ENCODE measurements at regions not wholly inside any gene's neighbourhood (a gene's known extent, or its start where the extent isn't known, plus 50 kb on each side); places are given as distances from the start of the nearest gene placed in this dataset.

DNA sequence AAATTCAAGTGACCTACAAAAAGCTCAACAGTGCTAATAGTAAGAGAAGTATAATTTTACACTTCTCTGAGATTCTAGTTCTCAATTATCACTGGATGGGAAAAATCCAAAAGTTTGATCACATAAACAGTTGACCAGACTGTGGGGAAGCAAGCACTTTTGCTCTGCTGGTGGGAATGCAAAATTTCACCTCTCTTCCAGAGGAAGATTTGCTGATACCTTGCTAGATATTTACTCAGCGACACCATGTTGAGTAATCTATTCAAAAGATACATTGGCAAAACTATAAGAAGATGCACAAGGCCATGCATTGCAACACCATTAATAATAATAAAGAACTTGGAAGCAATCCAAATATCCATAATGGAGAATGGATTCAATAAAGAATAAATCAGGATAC is 204.4 kb downstream of the MREG start:
- Histone ChIP-seq H3K79me2 (ENCODE audit: insufficient read depth, low read length) (no peaks in the 10 kb centered on the region), H3K9ac (ENCODE audit: insufficient read depth, low read depth, low read length) (no peak overlapping the region), H2AFZ (ENCODE audit: low read length) (no peak overlapping the region), H3K36me3 (replicated peaks in 1 of 2; ENCODE audit: control insufficient read depth in 1 of 2, insufficient read depth in 2 of 2, low read length in 2 of 2) (no peaks in the 10 kb centered on the region), H3K4me2 (ENCODE audit: low read depth, low read length) (no peak overlapping the region), H3K4me3 (replicated peaks in 1 of 3; ENCODE audit: insufficient read depth in 1 of 3, low read depth in 2 of 3, low read length in 3 of 3) (no peak overlapping the region), H3K27ac (ENCODE audit: extremely low read length, insufficient read depth, low read length) (no peak overlapping the region), H3K27me3 (ENCODE audit: control insufficient read depth in 1 of 2, insufficient read depth in 2 of 2, low read length in 2 of 2) (no peaks in the 10 kb centered on the region), H3K9me3 (ENCODE audit: low read length) (no peaks in the 10 kb centered on the region), H3K4me1 (ENCODE audit: insufficient read depth, low read length) (peaks cover 13% of the 10 kb centered on the region), H4K20me1 (ENCODE audit: insufficient read depth, low read length) (no peaks in the 10 kb centered on the region)
- ChIA-PET CTCF (ENCODE audit: low intra/inter-chr PET ratio, low total read pairs) (no interaction called here), POLR2A (interaction anchor here (1.3 to 2.3 kb wide), 2 partner anchors 11 to 14 kb away, joined by 3 to 7 read pairs; no protein-coding TSS in a partner anchor)
- peak; percentile 70; the same call in 2 of the 3 replicates for ATAC-seq
- WGBS (ENCODE audit: low lambda C conversion rate): 91% methylated on average over 1 of the region's 1 CpG
- no peak for DNase-seq (ENCODE audit: low spot score)
- no TSS peak for BruUV-seq (replicated peaks)
- intact Hi-C loops (cut with micrococcal nuclease; ENCODE audit: unreplicated experiment) (no loop called here), in situ Hi-C loops (cut with HindIII; ENCODE audit: extremely low pct_ligation_motif_present, low pct_unique_long_range_greater_than_20kb) (no loop called here)
- FAIRE-seq: peak; percentile 66
- TF ChIP-seq E2F5 (CRISPR knock-in tag; conservative IDR thresholded peaks at IDR 0.05) (no peak), NFKB2 (CRISPR knock-in tag; IDR thresholded peaks at IDR 0.05; ENCODE audit: borderline replicate concordance) (no peak), TEAD3 (CRISPR knock-in tag; optimal IDR thresholded peaks at IDR 0.05; ENCODE audit: borderline replicate concordance) (peak; percentile 86), FOXA1 (IDR thresholded peaks at IDR 0.05) (no peak), FOXA1 (CRISPR knock-in tag; IDR thresholded peaks at IDR 0.05) (0 out of 2 replicates have a peak, but pooled peaks have one; percentile 42)
- TF ChIP-seq, protein P1, sequence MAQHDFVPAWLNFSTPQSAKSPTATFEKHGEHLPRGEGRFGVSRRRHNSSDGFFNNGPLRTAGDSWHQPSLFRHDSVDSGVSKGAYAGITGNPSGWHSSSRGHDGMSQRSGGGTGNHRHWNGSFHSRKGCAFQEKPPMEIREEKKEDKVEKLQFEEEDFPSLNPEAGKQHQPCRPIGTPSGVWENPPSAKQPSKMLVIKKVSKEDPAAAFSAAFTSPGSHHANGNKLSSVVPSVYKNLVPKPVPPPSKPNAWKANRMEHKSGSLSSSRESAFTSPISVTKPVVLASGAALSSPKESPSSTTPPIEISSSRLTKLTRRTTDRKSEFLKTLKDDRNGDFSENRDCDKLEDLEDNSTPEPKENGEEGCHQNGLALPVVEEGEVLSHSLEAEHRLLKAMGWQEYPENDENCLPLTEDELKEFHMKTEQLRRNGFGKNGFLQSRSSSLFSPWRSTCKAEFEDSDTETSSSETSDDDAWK (CRISPR knock-in tag; IDR thresholded peaks at IDR 0.05): no peak

DNA sequence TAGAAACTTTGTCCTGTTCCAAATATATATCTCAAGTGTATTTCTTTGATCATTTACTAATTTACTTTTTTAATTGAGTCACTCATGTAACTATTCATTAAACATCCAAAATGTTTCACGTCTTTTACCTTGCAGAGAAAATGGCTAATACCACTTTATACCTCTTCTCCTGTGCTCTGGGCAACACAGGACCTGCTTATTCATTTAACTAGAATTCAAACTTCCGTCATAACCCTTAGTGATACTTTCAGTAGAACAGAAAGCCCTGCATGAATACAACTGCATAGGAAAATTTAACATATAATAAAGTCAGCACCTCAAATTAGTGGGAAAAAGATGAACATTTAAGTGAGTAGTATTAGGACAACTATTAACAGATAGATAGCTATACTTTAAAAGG is 205.2 kb downstream of the MREG start:
- Histone ChIP-seq H3K27ac (ENCODE audit: extremely low read length, insufficient read depth, low read length) (no peak overlapping the region), H3K9me3 (ENCODE audit: low read length) (no peaks in the 10 kb centered on the region), H3K9ac (ENCODE audit: insufficient read depth, low read depth, low read length) (no peak overlapping the region), H2AFZ (ENCODE audit: low read length) (no peak overlapping the region), H3K36me3 (replicated peaks in 1 of 2; ENCODE audit: control insufficient read depth in 1 of 2, insufficient read depth in 2 of 2, low read length in 2 of 2) (no peaks in the 10 kb centered on the region), H3K79me2 (ENCODE audit: insufficient read depth, low read length) (no peaks in the 10 kb centered on the region), H3K4me3 (replicated peaks in 1 of 3; ENCODE audit: insufficient read depth in 1 of 3, low read depth in 2 of 3, low read length in 3 of 3) (no peak overlapping the region), H3K4me2 (ENCODE audit: low read depth, low read length) (no peak overlapping the region), H4K20me1 (ENCODE audit: insufficient read depth, low read length) (no peaks in the 10 kb centered on the region), H3K27me3 (ENCODE audit: control insufficient read depth in 1 of 2, insufficient read depth in 2 of 2, low read length in 2 of 2) (no peaks in the 10 kb centered on the region), H3K4me1 (ENCODE audit: insufficient read depth, low read length) (peaks cover 13% of the 10 kb centered on the region)
- FAIRE-seq (no peak), DNase-seq (ENCODE audit: low spot score) (no peak), ATAC-seq (no peak)
- intact Hi-C loops (cut with micrococcal nuclease; ENCODE audit: unreplicated experiment) (no loop called here), in situ Hi-C loops (cut with HindIII; ENCODE audit: extremely low pct_ligation_motif_present, low pct_unique_long_range_greater_than_20kb) (no loop called here)
- 96% methylated on average over 2 of the region's 2 CpGs for WGBS (ENCODE audit: low lambda C conversion rate)
- BruUV-seq (replicated peaks): no TSS peak
- CTCF ChIA-PET (ENCODE audit: low intra/inter-chr PET ratio, low total read pairs): no interaction called here
- POLR2A ChIA-PET: interaction anchor here (1.3 to 2.3 kb wide), 2 partner anchors 11 to 14 kb away, joined by 3 to 7 read pairs; no protein-coding TSS in a partner anchor
- no peak for TF ChIP-seq ZNF616 (CRISPR knock-in tag; IDR thresholded peaks at IDR 0.05; ENCODE audit: low read depth)
- TF ChIP-seq ZNF891 (CRISPR knock-in tag; IDR thresholded peaks at IDR 0.05): no peak
- TF ChIP-seq ZNF674 (CRISPR knock-in tag; IDR thresholded peaks at IDR 0.05; ENCODE audit: low read depth): no peak
- TF ChIP-seq GABPB1 (CRISPR knock-in tag; IDR thresholded peaks at IDR 0.05): no peak
- TF ChIP-seq NCOR1 (IDR thresholded peaks at IDR 0.05; ENCODE audit: borderline replicate concordance, low read length): no peak
- TF ChIP-seq ZNF746 (CRISPR knock-in tag; IDR thresholded peaks at IDR 0.05): no peak
- no peak for TF ChIP-seq MEIS1 (CRISPR knock-in tag; IDR thresholded peaks at IDR 0.05; ENCODE audit: borderline replicate concordance)
- no peak for TF ChIP-seq IRF9 (CRISPR knock-in tag; IDR thresholded peaks at IDR 0.05; ENCODE audit: borderline replicate concordance)
- no peak for TF ChIP-seq TEF (CRISPR knock-in tag; IDR thresholded peaks at IDR 0.05)
- TF ChIP-seq SOX6 (IDR thresholded peaks at IDR 0.05): no peak
- TF ChIP-seq SOX6 (CRISPR knock-in tag; IDR thresholded peaks at IDR 0.05): no peak
- TF ChIP-seq SAP130 (CRISPR knock-in tag; IDR thresholded peaks at IDR 0.05; ENCODE audit: low read depth): no peak

Measured in HepG2 (cell line).